ENCODE measurements at regions not wholly inside any gene's neighbourhood (a gene's known extent, or its start where the extent isn't known, plus 50 kb on each side); places are given as distances from the start of the nearest gene placed in this dataset.

- TF ChIP-seq CTCF (IDR thresholded peaks at IDR 0.05): no peak
- TF ChIP-seq POLR2AphosphoS5 (IDR thresholded peaks at IDR 0.05): no peak
- no peak for TF ChIP-seq EP300 (IDR thresholded peaks at IDR 0.05; ENCODE audit: low read depth)
- TF ChIP-seq POLR2A (IDR thresholded peaks at IDR 0.05): no peak
Measured at GRCh38 chr18:46366751-46367376, 262.7 kb downstream of the HAUS1 start.
